Activated T-cell treated with anti-CD3 and anti-CD28 coated beads, Interleukin-2, amount 50 U/mL, for 24 hours (primary cell): ENCODE measurements at regions not wholly inside any gene's neighbourhood (a gene's known extent, or its start where the extent isn't known, plus 50 kb on each side); places are given as distances from the start of the nearest gene placed in this dataset.

Source experiments
- DNase-seq: peaks from one replicate; pipeline ENCODE4 v3.0.0-alpha.2; 2020
- H3K27ac Mint-ChIP-seq: 2 replicates; pipeline ENCODE4 v1.8.0; 2020; ENCODE audit warnings: mild to moderate bottlenecking, mixed read lengths
- H3K27me3 Mint-ChIP-seq: 2 replicates; pipeline ENCODE4 v1.8.0; 2020; ENCODE audit warnings: mixed read lengths
- H3K36me3 Mint-ChIP-seq: 2 replicates; pipeline ENCODE4 v1.8.0; 2020; ENCODE audit warnings: low read depth, mixed read lengths
- H3K4me1 Mint-ChIP-seq: 2 replicates; pipeline ENCODE4 v1.8.0; 2020; ENCODE audit warnings: low read depth, mixed read lengths
- H3K4me3 Mint-ChIP-seq: 2 replicates; pipeline ENCODE4 v1.8.0; 2020; ENCODE audit warnings: mild to moderate bottlenecking, moderate library complexity, mixed read lengths
- H3K9me3 Mint-ChIP-seq: 2 replicates; pipeline ENCODE4 v1.8.0; 2020; ENCODE audit warnings: mixed read lengths

DNA sequence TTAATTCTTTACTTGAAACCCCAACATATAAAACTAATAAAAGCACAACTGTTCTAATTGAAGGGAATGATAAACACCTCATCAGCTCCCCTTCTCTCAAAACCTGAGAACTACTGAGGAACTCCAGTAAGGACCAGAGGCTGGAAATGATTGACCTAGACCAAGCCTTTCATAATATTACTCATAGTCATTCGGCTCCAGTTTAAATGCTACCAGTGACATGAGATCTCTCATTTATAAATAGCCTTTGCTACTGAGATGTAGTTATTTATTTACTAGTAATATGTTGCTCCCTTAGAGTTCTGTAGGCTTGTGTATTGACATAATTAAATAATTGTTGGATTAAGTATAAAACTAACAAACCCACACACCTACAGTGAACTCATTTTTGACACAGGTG lies 209.8 kb upstream of the PRMT6 start:
- Mint-ChIP-seq H3K36me3 (no peaks in the 10 kb centered on the region), H3K27ac (no peak overlapping the region), H3K27me3 (no peaks in the 10 kb centered on the region), H3K9me3 (peaks cover 2% of the 10 kb centered on the region), H3K4me3 (no peak overlapping the region), H3K4me1 (no peaks in the 10 kb centered on the region)
- no peak for DNase-seq

DNA sequence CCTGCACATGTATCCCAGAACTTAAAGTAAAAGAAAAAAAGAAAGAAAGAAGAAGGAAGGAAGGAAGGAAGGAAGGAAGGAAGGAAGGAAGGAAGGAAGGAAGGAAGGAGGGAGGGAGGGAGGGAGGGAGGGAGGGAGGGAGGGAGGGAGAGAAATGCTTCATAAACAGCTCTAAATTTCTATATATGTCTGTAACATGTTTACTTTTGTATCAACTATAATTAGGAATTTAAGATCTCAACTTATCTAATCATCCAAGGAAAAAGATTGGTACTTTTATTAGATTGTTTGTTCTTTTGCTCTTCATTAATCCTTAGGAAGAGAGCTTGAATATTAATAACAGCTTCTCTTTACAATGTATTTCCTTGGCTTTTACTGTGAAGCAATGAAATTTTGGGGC lies 195.4 kb upstream of the PRMT6 start:
- no peaks in the 10 kb centered on the region for H3K36me3 Mint-ChIP-seq
- H3K9me3 Mint-ChIP-seq = peaks cover 5% of the 10 kb centered on the region
- DNase-seq = no peak
- H3K4me3 Mint-ChIP-seq = no peak overlapping the region
- H3K27ac Mint-ChIP-seq = no peak overlapping the region
- H3K4me1 Mint-ChIP-seq = no peaks in the 10 kb centered on the region
- no peaks in the 10 kb centered on the region for H3K27me3 Mint-ChIP-seq

DNA sequence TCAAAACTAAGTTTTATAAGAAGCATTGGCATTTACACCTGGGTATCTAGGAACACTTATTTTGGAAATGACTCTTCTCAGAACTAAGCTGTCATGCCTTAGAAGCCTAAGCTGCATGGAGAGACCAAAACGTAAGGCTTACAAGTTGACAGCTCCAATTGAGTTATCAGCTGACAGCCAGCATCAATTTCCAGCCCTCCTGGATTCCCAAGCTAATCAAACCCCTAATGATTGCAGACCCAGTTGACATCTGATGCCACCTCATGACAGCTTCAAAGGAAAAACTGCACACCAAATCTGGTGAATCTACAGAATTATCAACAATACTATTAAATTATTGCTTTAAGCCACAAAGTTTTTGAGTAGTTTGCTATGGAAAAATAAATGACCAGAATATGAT lies 187.6 kb upstream of the PRMT6 start:
- Mint-ChIP-seq H3K27me3 (no peaks in the 10 kb centered on the region), H3K36me3 (no peaks in the 10 kb centered on the region), H3K4me1 (no peaks in the 10 kb centered on the region), H3K27ac (no peak overlapping the region), H3K4me3 (no peak overlapping the region), H3K9me3 (peaks cover 15% of the 10 kb centered on the region)
- DNase-seq = no peak

DNA sequence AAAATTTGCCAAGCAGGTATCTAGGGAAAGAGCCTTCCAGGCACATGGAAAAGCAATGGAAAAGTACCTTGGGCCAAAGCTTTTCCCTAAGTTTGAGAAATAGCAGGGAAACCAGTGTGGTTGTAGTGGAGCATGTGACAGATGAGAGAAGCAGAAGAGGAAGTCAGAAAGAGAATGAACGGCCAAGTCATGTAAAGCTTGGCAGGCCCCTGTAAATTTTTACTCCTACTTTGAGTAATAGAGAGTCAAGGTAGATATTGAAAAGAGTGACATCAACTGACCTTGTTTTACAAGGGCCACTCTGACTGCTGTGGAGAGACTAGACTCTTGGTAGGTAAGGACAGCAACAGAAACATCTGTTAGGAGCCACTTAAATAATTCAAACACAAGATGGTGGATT lies 180.9 kb upstream of the PRMT6 start:
- Mint-ChIP-seq H3K27ac (no peak overlapping the region), H3K4me3 (no peak overlapping the region)

DNA sequence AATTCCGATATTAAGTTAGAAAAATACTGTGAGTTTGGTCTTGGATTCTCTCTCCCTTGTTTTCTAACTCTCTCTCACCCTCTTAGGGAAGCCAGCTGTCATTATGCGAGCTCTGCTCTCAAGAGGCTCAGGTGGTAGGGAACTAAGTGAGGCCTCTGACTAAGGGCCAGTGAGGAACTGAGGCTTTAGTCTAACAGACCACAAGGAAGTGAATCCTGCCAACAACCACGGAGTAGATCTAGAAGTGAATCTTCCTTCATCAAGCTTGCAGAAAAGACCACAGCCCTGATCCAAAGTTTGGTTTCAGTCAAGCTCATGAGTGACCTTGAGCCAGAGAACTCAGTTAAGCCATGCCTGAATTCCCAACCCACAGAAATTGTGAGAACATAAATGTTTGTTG lies 180.1 kb upstream of the PRMT6 start:
- Mint-ChIP-seq H3K9me3 (peaks cover 7% of the 10 kb centered on the region), H3K27ac (no peak overlapping the region), H3K4me3 (no peak overlapping the region), H3K4me1 (no peaks in the 10 kb centered on the region), H3K27me3 (no peaks in the 10 kb centered on the region), H3K36me3 (no peaks in the 10 kb centered on the region)
- no peak for DNase-seq

More for the DNA sequence above, 180.9 kb upstream of the PRMT6 start:
- Mint-ChIP-seq H3K27me3 (no peaks in the 10 kb centered on the region), H3K36me3 (no peaks in the 10 kb centered on the region), H3K4me1 (no peaks in the 10 kb centered on the region), H3K9me3 (peaks cover 7% of the 10 kb centered on the region)
- DNase-seq = no peak

DNA sequence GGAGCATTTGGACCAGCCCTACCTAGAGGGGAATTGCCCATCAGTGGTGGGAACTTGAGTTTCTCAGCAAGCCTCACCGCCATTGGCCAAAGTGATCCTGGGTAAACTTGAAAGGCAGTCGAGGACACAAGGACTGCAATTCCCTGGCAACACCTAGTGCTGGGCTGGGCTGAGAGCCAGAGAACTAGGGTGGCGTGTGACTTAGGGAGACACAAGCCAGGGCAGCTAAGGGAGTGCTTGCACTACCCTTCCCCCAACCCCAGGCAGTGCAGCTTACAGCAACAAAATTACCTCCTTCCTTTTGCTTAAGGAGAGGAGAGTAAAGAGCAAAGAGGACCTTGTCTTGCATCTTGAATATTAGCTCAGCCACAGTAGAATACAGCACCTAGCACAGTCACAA lies 176.9 kb upstream of the PRMT6 start:
- Mint-ChIP-seq H3K36me3 (no peaks in the 10 kb centered on the region), H3K4me3 (no peak overlapping the region), H3K27ac (no peak overlapping the region), H3K4me1 (no peaks in the 10 kb centered on the region), H3K9me3 (peaks cover 6% of the 10 kb centered on the region), H3K27me3 (no peaks in the 10 kb centered on the region)
- no peak for DNase-seq

DNA sequence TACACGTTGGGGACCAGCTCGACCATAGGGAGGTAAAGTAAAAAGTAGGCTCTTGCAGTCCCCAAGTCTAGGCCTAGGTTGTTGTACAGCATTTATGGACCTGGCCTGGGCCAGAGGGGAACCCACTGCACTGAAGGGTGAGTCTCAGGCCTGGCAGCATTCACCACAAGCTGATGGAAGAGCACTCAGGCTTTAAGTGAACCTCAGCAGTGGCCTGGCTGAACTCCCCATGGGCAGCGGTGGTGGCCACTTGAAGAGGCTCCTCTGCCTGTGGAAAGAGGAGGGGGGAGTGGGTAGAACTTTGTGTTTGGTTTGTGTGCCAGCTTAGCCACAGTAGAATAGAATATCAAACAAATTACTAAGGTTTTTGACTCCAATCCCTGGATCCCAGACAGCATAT lies 176.2 kb upstream of the PRMT6 start:
- Mint-ChIP-seq H3K4me1 (no peaks in the 10 kb centered on the region), H3K4me3 (no peak overlapping the region), H3K27ac (no peak overlapping the region), H3K36me3 (no peaks in the 10 kb centered on the region), H3K27me3 (no peaks in the 10 kb centered on the region), H3K9me3 (peaks cover 6% of the 10 kb centered on the region)
- no peak for DNase-seq

DNA sequence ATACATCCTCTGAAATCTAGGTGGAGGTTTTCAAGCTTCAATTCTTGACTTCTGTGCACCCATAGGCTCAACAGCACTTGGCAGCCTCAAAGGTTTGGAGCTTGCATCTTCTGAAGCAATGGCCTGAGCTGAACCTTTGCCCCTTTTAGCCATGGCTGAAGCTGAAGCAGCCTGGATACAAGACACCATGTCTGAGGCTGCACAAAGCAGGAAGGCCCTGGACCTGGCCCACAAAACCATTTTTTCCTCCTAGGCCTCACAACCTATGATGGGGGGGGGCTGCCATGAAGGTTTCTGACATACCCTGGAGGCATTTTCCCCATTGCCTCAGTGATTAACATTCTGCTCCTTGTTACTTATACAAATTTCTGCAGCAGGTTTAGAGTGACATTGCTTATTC lies 173.3 kb upstream of the PRMT6 start:
- no peaks in the 10 kb centered on the region for H3K4me1 Mint-ChIP-seq
- no peaks in the 10 kb centered on the region for H3K27me3 Mint-ChIP-seq
- no peak overlapping the region for H3K4me3 Mint-ChIP-seq
- no peak for DNase-seq
- peaks cover 6% of the 10 kb centered on the region for H3K9me3 Mint-ChIP-seq
- H3K27ac Mint-ChIP-seq = no peak overlapping the region
- no peaks in the 10 kb centered on the region for H3K36me3 Mint-ChIP-seq

DNA sequence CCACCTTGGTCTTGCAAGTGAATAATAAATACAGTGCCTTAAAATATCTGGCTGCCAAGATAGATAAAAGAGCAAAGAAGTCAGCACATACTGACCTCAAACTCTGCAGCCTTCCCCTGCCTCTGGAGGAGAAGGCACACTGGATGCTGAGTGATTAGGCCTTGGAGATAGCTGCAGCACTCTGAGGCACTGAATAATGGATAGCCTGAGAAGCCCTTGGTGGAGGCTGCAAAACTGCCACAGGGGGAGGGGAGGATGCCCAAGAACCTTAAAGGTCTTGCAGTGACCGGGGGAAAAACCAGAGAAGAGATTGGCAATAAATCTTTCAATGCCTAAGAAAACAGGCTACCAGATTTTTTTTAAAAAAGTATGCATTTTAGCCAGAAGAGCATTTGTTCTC lies 167.4 kb upstream of the PRMT6 start:
- Mint-ChIP-seq H3K4me1 (no peaks in the 10 kb centered on the region), H3K9me3 (peaks cover 7% of the 10 kb centered on the region), H3K27me3 (no peaks in the 10 kb centered on the region), H3K27ac (no peak overlapping the region), H3K36me3 (no peaks in the 10 kb centered on the region), H3K4me3 (no peak overlapping the region)
- no peak for DNase-seq

DNA sequence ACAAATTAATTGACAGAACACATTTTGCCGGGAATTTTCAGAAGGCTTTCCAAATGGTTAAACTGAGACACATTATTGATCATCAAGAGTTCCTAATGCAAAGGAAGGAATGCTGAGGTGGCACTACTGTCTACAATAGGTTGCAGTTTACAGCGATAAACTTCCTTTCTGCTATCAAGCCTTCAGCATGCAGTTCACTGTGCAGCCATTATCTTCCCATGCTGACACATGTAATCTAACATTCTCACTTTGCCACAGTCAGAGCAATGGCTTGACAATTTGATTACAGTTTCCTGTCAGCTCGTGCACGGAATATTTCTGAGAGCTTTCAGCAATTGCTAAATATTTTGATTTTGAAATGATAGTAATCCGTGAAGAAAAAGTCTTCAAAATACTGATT lies 166.9 kb upstream of the PRMT6 start:
- H3K27ac Mint-ChIP-seq = no peak overlapping the region
- peaks cover 6% of the 10 kb centered on the region for H3K9me3 Mint-ChIP-seq
- no peaks in the 10 kb centered on the region for H3K4me1 Mint-ChIP-seq
- no peak overlapping the region for H3K4me3 Mint-ChIP-seq
- DNase-seq = no peak
- H3K27me3 Mint-ChIP-seq = no peaks in the 10 kb centered on the region
- H3K36me3 Mint-ChIP-seq = no peaks in the 10 kb centered on the region

DNA sequence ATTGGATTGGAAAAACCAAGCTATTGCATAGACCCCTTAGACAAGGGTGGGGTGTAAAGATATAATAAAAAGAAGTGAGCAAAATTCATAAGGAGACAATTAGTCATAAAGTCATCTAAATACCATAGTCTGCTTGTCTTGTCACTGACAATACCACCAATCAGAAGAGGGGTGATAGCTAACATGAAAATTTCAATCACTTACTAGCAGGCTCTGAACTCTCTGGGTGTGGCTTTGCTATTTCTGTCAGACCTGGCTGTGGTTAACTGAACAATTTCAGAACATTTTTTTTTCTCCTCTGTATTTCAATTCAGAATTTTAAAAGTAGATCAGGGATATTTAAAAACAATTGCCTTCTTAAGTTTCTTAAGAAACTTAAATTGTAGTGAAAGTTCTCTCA lies 158.5 kb upstream of the PRMT6 start:
- Mint-ChIP-seq H3K36me3 (no peaks in the 10 kb centered on the region), H3K27ac (no peak overlapping the region), H3K4me1 (no peaks in the 10 kb centered on the region), H3K27me3 (no peaks in the 10 kb centered on the region), H3K4me3 (no peak overlapping the region), H3K9me3 (peaks cover 4% of the 10 kb centered on the region)
- DNase-seq = no peak

DNA sequence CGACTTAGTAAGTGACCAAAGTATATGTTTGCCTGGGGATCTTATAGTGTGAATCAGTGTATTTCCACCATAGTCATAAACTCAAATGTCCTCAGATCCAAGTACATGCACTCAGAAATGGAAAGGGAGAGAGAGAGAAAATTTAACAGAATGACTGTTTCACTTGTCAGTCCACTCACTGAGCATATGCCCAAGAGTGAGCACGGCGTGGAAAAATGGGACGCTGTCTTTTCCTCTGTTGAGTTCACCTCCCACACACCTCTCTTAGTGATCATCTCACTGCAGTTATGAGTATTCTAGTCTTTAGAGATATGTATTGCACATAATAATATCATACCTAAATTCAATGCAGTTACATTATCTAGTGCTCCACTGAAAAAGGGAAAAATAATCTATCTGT lies 156.8 kb upstream of the PRMT6 start:
- Mint-ChIP-seq H3K4me1 (no peaks in the 10 kb centered on the region), H3K4me3 (no peak overlapping the region), H3K9me3 (no peaks in the 10 kb centered on the region), H3K36me3 (no peaks in the 10 kb centered on the region), H3K27me3 (no peaks in the 10 kb centered on the region), H3K27ac (no peak overlapping the region)
- no peak for DNase-seq

DNA sequence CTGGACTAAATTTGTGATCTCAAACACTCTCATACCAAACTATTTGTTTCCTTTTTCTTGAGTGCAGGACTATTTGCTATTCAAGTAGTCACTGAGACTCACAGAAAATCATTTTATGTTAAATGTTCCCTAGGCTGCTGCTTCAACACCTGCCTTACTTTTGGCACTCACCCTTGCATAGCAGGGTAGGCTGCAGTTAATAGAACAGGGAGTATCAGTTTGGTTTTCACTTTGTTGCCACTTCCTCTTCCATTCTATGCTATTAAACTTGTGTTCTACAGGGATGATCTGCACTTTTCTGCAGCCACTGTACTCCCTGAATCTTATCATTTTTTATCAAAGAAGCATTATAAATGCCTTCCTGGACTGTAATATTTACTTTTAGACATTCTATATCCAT lies 148.7 kb upstream of the PRMT6 start:
- DNase-seq = no peak
- Mint-ChIP-seq H3K9me3 (peaks cover 2% of the 10 kb centered on the region), H3K4me3 (no peak overlapping the region), H3K36me3 (no peaks in the 10 kb centered on the region), H3K4me1 (no peaks in the 10 kb centered on the region), H3K27ac (no peak overlapping the region), H3K27me3 (no peaks in the 10 kb centered on the region)

DNA sequence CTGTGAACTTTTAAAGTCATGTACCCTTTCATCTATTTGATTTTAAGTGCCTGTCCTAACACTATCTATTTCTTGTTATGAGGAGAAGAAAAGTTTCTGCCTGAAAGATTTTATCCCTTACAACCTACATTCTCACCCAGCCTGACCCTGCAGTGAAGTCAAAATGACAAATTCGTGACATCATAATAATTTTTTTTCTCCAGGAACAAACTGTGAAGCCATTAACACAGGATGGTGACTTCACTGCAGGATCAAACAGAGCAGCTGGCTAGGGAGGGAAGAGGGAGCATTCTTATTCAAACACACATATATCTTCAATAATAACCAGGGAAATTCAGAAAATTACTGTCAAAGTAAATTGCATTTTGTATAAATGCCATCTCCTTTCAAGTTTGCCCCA lies 147.8 kb upstream of the PRMT6 start:
- Mint-ChIP-seq H3K4me1 (no peaks in the 10 kb centered on the region), H3K27ac (no peak overlapping the region), H3K9me3 (peaks cover 2% of the 10 kb centered on the region), H3K27me3 (no peaks in the 10 kb centered on the region), H3K4me3 (no peak overlapping the region), H3K36me3 (no peaks in the 10 kb centered on the region)
- DNase-seq = no peak

DNA sequence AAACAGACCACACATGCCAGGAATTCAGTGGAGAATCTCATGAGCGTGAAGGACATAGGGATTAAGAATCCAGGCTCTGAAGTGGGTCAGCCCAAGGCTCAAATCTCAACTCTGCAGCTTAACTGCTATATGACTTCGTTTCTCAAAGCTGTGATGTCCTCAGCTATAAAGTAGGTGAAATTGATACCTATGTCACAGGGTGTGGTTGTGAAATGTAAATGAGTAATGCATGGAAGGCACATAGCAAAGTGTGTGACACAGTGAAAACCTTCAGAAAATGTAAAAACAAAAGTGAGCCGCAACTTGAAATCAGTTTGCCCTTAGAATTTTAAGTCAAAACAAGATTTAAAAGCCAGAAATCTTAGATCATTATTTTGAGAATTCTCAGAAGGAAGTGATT lies 145.7 kb upstream of the PRMT6 start:
- no peak for DNase-seq
- Mint-ChIP-seq H3K4me1 (no peaks in the 10 kb centered on the region), H3K27ac (no peak overlapping the region)

DNA sequence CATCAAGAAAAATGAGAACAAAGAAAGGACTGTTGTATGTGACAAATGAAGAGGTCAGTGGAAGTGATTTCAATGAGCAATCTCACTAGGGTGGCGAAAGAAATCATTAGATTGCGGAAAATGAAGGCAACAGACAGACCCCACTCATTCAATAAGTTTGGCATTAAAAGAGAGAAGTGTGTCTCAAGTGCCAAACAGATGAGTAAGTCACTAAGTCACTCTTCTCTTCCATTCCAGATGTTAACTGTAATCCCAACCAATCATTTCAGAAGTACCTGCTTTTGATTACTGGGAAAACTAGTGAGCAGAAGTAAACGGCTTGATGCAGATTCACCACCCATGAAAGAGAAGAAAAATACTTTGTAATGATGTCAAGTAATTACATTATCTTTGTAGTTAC lies 144.3 kb upstream of the PRMT6 start:
- Mint-ChIP-seq H3K4me3 (no peak overlapping the region), H3K36me3 (no peaks in the 10 kb centered on the region), H3K27me3 (no peaks in the 10 kb centered on the region), H3K4me1 (no peaks in the 10 kb centered on the region), H3K9me3 (peaks cover 2% of the 10 kb centered on the region), H3K27ac (no peak overlapping the region)
- DNase-seq = no peak

More for the DNA sequence above, 145.7 kb upstream of the PRMT6 start:
- H3K9me3 Mint-ChIP-seq = peaks cover 2% of the 10 kb centered on the region
- no peaks in the 10 kb centered on the region for H3K27me3 Mint-ChIP-seq
- H3K36me3 Mint-ChIP-seq = no peaks in the 10 kb centered on the region
- no peak overlapping the region for H3K4me3 Mint-ChIP-seq
